Mesenchymal stem cell (in vitro differentiated cells and primary cell): ENCODE measurements at regions not wholly inside any gene's neighbourhood (a gene's known extent, or its start where the extent isn't known, plus 50 kb on each side); places are given as distances from the start of the nearest gene placed in this dataset.

Experiments used
- DNase-seq: peaks from one replicate; pipeline ENCODE4 v3.0.0-alpha.2; 2013
- H2AFZ ChIP-seq: one replicate; pipeline ENCODE4 v1.6.1; 2013; ENCODE audit warnings: low read depth, mild to moderate bottlenecking, control low read depth, inconsistent platforms, low read length, moderate library complexity
- H2AK5ac ChIP-seq: 2 replicates; pipeline ENCODE4 v1.6.1; 2013; ENCODE audit warnings: low read length, moderate library complexity, mild to moderate bottlenecking, inconsistent platforms; ENCODE audit not compliant: severe bottlenecking
- H2BK120ac ChIP-seq: one replicate; pipeline ENCODE4 v1.6.1; 2013; ENCODE audit warnings: low read depth, mild to moderate bottlenecking, inconsistent platforms, low read length, moderate library complexity
- H2BK12ac ChIP-seq, 2 experiments: one replicate each; pipeline ENCODE4 v1.6.1; 2013; ENCODE audit warnings: inconsistent platforms in 2 of 2, low read length in 2 of 2, mild to moderate bottlenecking in 2 of 2, moderate library complexity in 2 of 2, control low read depth in 1 of 2
- H2BK15ac ChIP-seq: one replicate; pipeline ENCODE4 v1.6.1; 2013; ENCODE audit warnings: mild to moderate bottlenecking, low read depth, inconsistent platforms; ENCODE audit not compliant: poor library complexity, severe bottlenecking
- H2BK5ac ChIP-seq: 2 replicates; pipeline ENCODE4 v1.6.1; 2013; ENCODE audit warnings: low read depth, mild to moderate bottlenecking, low read length, control low read depth, inconsistent platforms; ENCODE audit not compliant: poor library complexity, severe bottlenecking
- H3K14ac ChIP-seq, 2 experiments: one replicate each; pipeline ENCODE4 v1.6.1; 2013; ENCODE audit warnings: inconsistent platforms in 2 of 2, low read length in 2 of 2, control low read depth in 1 of 2, mild to moderate bottlenecking in 1 of 2, moderate library complexity in 1 of 2
- H3K18ac ChIP-seq, 2 experiments: one replicate each; pipeline ENCODE4 v1.6.1; 2013; ENCODE audit warnings: inconsistent platforms in 2 of 2, low read length in 2 of 2, control low read depth in 1 of 2, low read depth in 1 of 2, mild to moderate bottlenecking in 1 of 2
- H3K23ac ChIP-seq, 2 experiments: one replicate each; pipeline ENCODE4 v1.6.1; 2013; ENCODE audit warnings: inconsistent platforms in 2 of 2, low read length in 2 of 2, mild to moderate bottlenecking in 2 of 2, moderate library complexity in 2 of 2, control low read depth in 1 of 2
- H3K27ac ChIP-seq: 2 replicates; pipeline ENCODE4 v1.5.1; 2013; ENCODE audit warnings: mild to moderate bottlenecking, moderate library complexity, low read length, control low read depth, inconsistent platforms; ENCODE audit not compliant: poor library complexity, severe bottlenecking
- H3K27me3 ChIP-seq, 2 experiments: 2 replicates each; pipeline versions ENCODE4 v1.6.1 to v1.7.0; 2013; ENCODE audit warnings: low read length in 2 of 2, mild to moderate bottlenecking in 2 of 2, moderate library complexity in 2 of 2, control low read depth in 1 of 2, inconsistent platforms in 1 of 2; ENCODE audit not compliant: control insufficient read depth in 1 of 2, insufficient read depth in 1 of 2
- H3K36me3 ChIP-seq, 2 experiments: 2 replicates each; pipeline versions ENCODE4 v1.6.1 to v1.7.0; 2013; ENCODE audit warnings: low read length in 2 of 2, control low read depth in 1 of 2, inconsistent platforms in 1 of 2, low read depth in 1 of 2, mild to moderate bottlenecking in 1 of 2; ENCODE audit not compliant: insufficient read depth in 2 of 2, control insufficient read depth in 1 of 2
- H3K4ac ChIP-seq, 2 experiments: one replicate each; pipeline ENCODE4 v1.6.1; 2013; ENCODE audit warnings: inconsistent platforms in 2 of 2, low read length in 2 of 2, mild to moderate bottlenecking in 2 of 2, moderate library complexity in 2 of 2, control low read depth in 1 of 2, low read depth in 1 of 2
- H3K4me1 ChIP-seq: 2 replicates; pipeline ENCODE4 v1.6.1; 2013; ENCODE audit warnings: low read depth, low read length, control low read depth; ENCODE audit not compliant: control insufficient read depth, insufficient read depth
- H3K4me2 ChIP-seq: 2 replicates; pipeline ENCODE4 v1.6.1; 2013; ENCODE audit warnings: low read length, mild to moderate bottlenecking, inconsistent platforms; ENCODE audit not compliant: poor library complexity, severe bottlenecking
- H3K4me3 ChIP-seq, 2 experiments: 2 replicates each; pipeline versions ENCODE4 v1.5.1 to v1.7.0; 2013; ENCODE audit warnings: low read length in 2 of 2, mild to moderate bottlenecking in 2 of 2, control low read depth in 1 of 2, low read depth in 1 of 2; ENCODE audit not compliant: insufficient read depth in 1 of 2
- H3K79me1 ChIP-seq: replicated peaks from 2 replicates; pipeline ENCODE4 v1.6.1; 2013; ENCODE audit warnings: mild to moderate bottlenecking, control low read depth, low read length, inconsistent platforms; ENCODE audit not compliant: poor library complexity, severe bottlenecking
- H3K9ac ChIP-seq: 2 replicates; pipeline ENCODE4 v1.7.0; 2013; ENCODE audit warnings: mild to moderate bottlenecking, low read length, moderate library complexity
- H3K9me3 ChIP-seq: 2 replicates; pipeline ENCODE4 v1.7.0; 2013; ENCODE audit warnings: mild to moderate bottlenecking, low read length; ENCODE audit not compliant: control insufficient read depth
- H4K8ac ChIP-seq: one replicate; pipeline ENCODE4 v1.6.1; 2013; ENCODE audit warnings: inconsistent platforms, mild to moderate bottlenecking, low read length, moderate library complexity
- H4K91ac ChIP-seq: one replicate; pipeline ENCODE4 v1.6.1; 2013; ENCODE audit warnings: mild to moderate bottlenecking, low read length, inconsistent platforms
- WGBS: methylation state at CpG from one replicate; pipeline ENCODE4 v1.1.7; 2013; ENCODE audit warnings: mixed read lengths; 5-methylcytosine and 5-hydroxymethylcytosine counted together

DNA sequence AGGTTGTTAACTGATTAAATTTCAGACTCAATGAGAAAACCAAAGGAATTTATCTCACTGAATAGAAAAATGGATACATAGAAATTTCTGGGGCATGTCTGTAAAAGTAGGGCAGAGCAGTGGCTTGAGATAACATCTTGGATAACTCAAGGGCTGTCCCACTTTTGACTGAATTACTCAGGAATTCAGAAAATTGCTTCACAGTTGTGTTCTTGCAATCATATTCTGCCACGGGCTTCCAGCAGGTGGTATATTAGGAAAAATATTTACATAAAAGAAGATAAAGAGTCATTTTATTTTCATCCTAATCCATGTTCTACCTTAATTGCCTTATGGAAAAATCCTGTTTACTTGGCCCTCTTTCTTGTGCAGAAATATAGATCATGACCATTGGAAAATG is 156.4 kb upstream of the AKIRIN2 start:
- peaks cover 0 to 4% of the 10 kb centered on the region in 2 experiments for H3K27me3 ChIP-seq
- H3K4ac ChIP-seq, result no peak overlapping the region
- no peak overlapping the region for H4K8ac ChIP-seq
- no peak overlapping the region for H2AFZ ChIP-seq
- H3K4me2 ChIP-seq, result no peak overlapping the region
- no peak overlapping the region for H2BK15ac ChIP-seq
- no peak overlapping the region for H3K18ac ChIP-seq
- H3K79me1 ChIP-seq, result no peaks in the 10 kb centered on the region
- no peak overlapping the region for H3K14ac ChIP-seq
- H3K9ac ChIP-seq, result no peak overlapping the region
- H2BK120ac ChIP-seq, result no peak overlapping the region
- H3K27ac ChIP-seq, result no peak overlapping the region
- DNase-seq, result no peak
- H2BK5ac ChIP-seq, result no peak overlapping the region
- H3K23ac ChIP-seq, result no peak overlapping the region
- no peak overlapping the region for H2BK12ac ChIP-seq
- no peak overlapping the region for H3K4me3 ChIP-seq
- H3K4me1 ChIP-seq, result no peaks in the 10 kb centered on the region
- H4K91ac ChIP-seq, result no peak overlapping the region
- no CpG with 5 or more reads among the region's 1 CpG for WGBS
- H2AK5ac ChIP-seq, result no peak overlapping the region
- no peaks in the 10 kb centered on the region for H3K36me3 ChIP-seq
- peaks cover 13% of the 10 kb centered on the region for H3K9me3 ChIP-seq

DNA sequence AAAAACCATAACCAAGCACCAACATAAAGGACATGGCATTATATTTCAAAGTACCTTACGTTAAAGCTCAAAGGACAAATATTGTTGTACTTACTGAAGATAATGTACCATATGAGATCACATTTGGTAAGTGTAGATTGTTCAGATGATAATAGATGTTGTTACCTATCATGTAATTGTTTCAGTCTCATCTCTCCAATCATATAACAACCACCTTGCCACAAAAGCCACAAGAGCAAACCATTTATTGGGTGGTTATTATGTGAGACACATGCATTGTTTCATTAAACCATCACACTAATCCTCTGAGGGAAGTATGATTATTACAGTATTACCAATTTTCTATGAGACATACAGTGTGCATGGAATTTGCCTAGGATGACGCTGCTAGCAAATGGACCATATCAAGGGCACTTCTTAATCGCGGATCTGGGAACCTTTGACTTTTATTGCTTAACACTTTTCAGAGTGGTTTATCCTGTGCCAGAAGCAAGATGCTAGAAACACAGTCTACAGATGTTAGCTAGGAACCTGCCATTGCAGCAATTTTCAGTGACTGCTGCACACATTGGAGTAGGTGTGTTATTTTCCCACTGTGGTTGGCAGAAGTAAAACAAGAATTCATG is 149.8 kb upstream of the AKIRIN2 start:
- H3K18ac ChIP-seq, result no peak overlapping the region
- no peak overlapping the region for H3K4ac ChIP-seq
- no peaks in the 10 kb centered on the region for H3K9me3 ChIP-seq
- no peaks in the 10 kb centered on the region for H3K4me1 ChIP-seq
- H3K9ac ChIP-seq, result no peak overlapping the region
- H4K91ac ChIP-seq, result no peak overlapping the region
- no peak overlapping the region for H2AK5ac ChIP-seq
- no peak overlapping the region for H3K27ac ChIP-seq
- no peak overlapping the region for H4K8ac ChIP-seq
- H3K4me3 ChIP-seq, result no peak overlapping the region
- no peak for DNase-seq
- H3K36me3 ChIP-seq, result no peaks in the 10 kb centered on the region
- H2BK5ac ChIP-seq, result no peak overlapping the region
- H2AFZ ChIP-seq, result no peak overlapping the region
- H2BK120ac ChIP-seq, result no peak overlapping the region
- H3K27me3 ChIP-seq, result peaks cover 0 to 17% of the 10 kb centered on the region in 2 experiments
- no peaks in the 10 kb centered on the region for H3K79me1 ChIP-seq
- H3K4me2 ChIP-seq, result no peak overlapping the region
- H2BK12ac ChIP-seq, result no peak overlapping the region
- no peak overlapping the region for H3K23ac ChIP-seq
- WGBS, result 95% methylated on average over 3 of the region's 4 CpGs
- no peak overlapping the region for H2BK15ac ChIP-seq
- no peak overlapping the region for H3K14ac ChIP-seq

DNA sequence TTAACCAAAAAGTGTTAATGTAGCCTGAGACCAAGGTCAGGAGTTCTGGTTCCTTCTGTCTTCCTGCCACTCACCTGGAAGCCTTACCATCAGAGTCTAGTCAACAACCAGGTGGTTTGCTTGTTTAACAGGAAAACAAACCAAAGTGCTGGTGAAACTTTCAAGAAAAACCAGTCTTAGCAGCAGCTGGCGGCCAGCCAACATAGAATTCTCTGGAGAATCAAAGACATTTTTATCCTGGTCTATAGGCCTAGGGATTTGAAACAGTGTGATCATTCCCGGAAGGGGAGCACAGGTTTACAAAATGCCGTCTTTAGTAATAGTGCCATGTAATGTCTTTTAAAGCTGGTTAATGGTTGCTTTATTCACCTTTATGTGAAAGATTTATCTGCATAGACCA is 146.6 kb upstream of the AKIRIN2 start:
- no peak overlapping the region for H2BK15ac ChIP-seq
- no peak overlapping the region for H2BK5ac ChIP-seq
- H4K8ac ChIP-seq, result no peak overlapping the region
- no peak overlapping the region for H3K23ac ChIP-seq
- H3K36me3 ChIP-seq, result no peaks in the 10 kb centered on the region
- no peak overlapping the region for H2AFZ ChIP-seq
- no peak overlapping the region for H2BK120ac ChIP-seq
- H3K4me1 ChIP-seq, result no peaks in the 10 kb centered on the region
- no peak overlapping the region for H4K91ac ChIP-seq
- no peak overlapping the region for H3K14ac ChIP-seq
- H3K4me2 ChIP-seq, result no peak overlapping the region
- H3K4me3 ChIP-seq, result no peak overlapping the region
- peaks cover 0 to 17% of the 10 kb centered on the region in 2 experiments for H3K27me3 ChIP-seq
- no peak overlapping the region for H3K9ac ChIP-seq
- H3K27ac ChIP-seq, result no peak overlapping the region
- H2AK5ac ChIP-seq, result no peak overlapping the region
- no peak overlapping the region for H2BK12ac ChIP-seq
- no peaks in the 10 kb centered on the region for H3K79me1 ChIP-seq
- DNase-seq, result no peak
- H3K4ac ChIP-seq, result no peak overlapping the region
- no peaks in the 10 kb centered on the region for H3K9me3 ChIP-seq
- H3K18ac ChIP-seq, result no peak overlapping the region
- 84% methylated on average over 3 of the region's 3 CpGs for WGBS

DNA sequence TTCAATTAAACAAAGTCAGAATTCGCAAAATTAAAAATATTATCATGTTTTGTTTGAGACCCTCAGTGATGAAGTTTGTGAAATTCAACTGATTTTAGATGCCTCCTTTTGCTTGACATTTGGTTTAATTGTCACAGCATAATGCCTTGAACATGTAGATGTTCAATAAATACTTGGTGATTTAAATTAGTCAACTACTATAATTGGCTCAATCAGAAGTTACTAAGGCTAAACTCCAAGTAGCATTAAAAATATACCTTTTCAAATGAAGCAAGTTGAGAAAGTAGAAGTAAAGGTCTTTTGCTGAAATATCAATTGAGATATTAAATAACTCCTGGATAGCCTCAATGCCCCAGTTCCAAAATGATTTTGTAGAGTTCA is 145.8 kb upstream of the AKIRIN2 start:
- Histone ChIP-seq H3K79me1 (no peaks in the 10 kb centered on the region), H3K14ac (no peak overlapping the region), H3K23ac (no peak overlapping the region), H3K9me3 (no peaks in the 10 kb centered on the region), H3K27me3 (peaks cover 0 to 17% of the 10 kb centered on the region in 2 experiments), H4K91ac (no peak overlapping the region), H2BK120ac (no peak overlapping the region), H2BK5ac (no peak overlapping the region), H2BK15ac (no peak overlapping the region), H3K4ac (no peak overlapping the region), H3K4me1 (no peaks in the 10 kb centered on the region), H3K9ac (no peak overlapping the region), H2BK12ac (no peak overlapping the region), H3K36me3 (no peaks in the 10 kb centered on the region), H3K27ac (no peak overlapping the region), H2AFZ (no peak overlapping the region), H3K4me3 (no peak overlapping the region), H2AK5ac (no peak overlapping the region), H3K4me2 (no peak overlapping the region), H4K8ac (no peak overlapping the region), H3K18ac (no peak overlapping the region)
- no CpG with 5 or more reads among the region's 1 CpG for WGBS
- DNase-seq, result no peak
